Uterus (tissue), 3 donors: ENCODE measurements at regions not wholly inside any gene's neighbourhood (a gene's known extent, or its start where the extent isn't known, plus 50 kb on each side); places are given as distances from the start of the nearest gene placed in this dataset.

Experiments
- DNase-seq, 2 donors: peaks; one replicate each; pipeline ENCODE4 v3.0.0-alpha.2; 2019 to 2020
- H3K27ac ChIP-seq, 2 donors: fragments of 200-600 bp; sonication (generic); 1 replicate in 1 of 2; 2 replicates in 1 of 2; pipeline ENCODE4 v1.5.1; 2016 to 2018
- H3K27me3 ChIP-seq, 2 donors: fragments of 200-600 bp; sonication (generic); one replicate each; pipeline ENCODE4 v1.5.1; 2018 to 2019; ENCODE audit warnings: control low read depth in 1 of 2
- H3K36me3 ChIP-seq, 2 donors: fragments of 200-600 bp; sonication (generic); one replicate each; pipeline ENCODE4 v1.5.1; 2019; ENCODE audit warnings: control low read depth in 1 of 2
- H3K4me1 ChIP-seq, 2 donors: fragments of 200-600 bp; sonication (generic); one replicate each; pipeline ENCODE4 v1.5.1; 2018 to 2019; ENCODE audit warnings: control low read depth in 1 of 2
- H3K4me3 ChIP-seq, 2 donors: fragments of 200-600 bp; sonication (generic); 1 replicate in 1 of 2; 2 replicates in 1 of 2; pipeline ENCODE4 v1.5.1; 2018 to 2019; ENCODE audit warnings: mild to moderate bottlenecking in 1 of 2
- H3K9me3 ChIP-seq, 2 donors: fragments of 200-600 bp; sonication (generic); one replicate each; pipeline ENCODE4 v1.5.1; 2019; ENCODE audit warnings: control low read depth in 1 of 2
- POLR2A ChIP-seq, 2 donors: fragments of 450-650 bp; IDR thresholded peaks; one replicate each; pipeline ENCODE4 v1.6.1; 2016; ENCODE audit warnings: antibody characterized with exemption in 2 of 2, mild to moderate bottlenecking in 1 of 2, moderate library complexity in 1 of 2
- intact Hi-C: fragments of 100-400 bp; cut with DNase I; formaldehyde crosslinking; loops from one replicate; pipeline ENCODE4 v1.15.1; 2023; ENCODE audit warnings: low total_unique reads
- TF ChIP-seq, protein P1 (sequence below), 4 experiments: fragments of 200-600 bp in 2 of 4; fragments of 450-650 bp in 2 of 4; sonication (generic) in 2 of 4; IDR thresholded peaks; one replicate each; pipeline ENCODE4 v1.5.1; 2016 to 2019; ENCODE audit warnings: antibody characterized with exemption in 4 of 4, mild to moderate bottlenecking in 2 of 4, moderate library complexity in 1 of 4
- donor health status: DM: yes; HTN: yes; CAD: no.

DNA sequence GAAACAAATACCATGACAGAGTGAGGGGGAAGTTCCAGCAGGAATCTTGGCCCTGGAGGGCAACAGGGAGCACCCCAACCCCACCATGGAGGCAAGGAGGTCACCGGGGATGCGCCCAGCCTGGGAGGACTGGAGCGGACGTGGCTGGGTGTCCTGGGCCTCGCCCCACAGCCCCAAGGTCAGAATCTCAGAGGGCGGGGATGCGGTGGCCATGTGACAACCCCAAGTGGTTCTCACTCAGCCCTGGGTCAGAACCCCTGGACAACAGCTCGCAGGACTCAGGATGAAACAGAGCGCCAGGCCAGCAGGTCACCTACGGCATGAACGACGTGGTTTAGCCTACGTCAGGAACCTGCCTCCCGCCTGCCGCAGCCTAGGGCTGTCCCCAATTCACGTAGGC lies 64.0 kb upstream of the ZNF354A start:
- TF ChIP-seq, protein P1, sequence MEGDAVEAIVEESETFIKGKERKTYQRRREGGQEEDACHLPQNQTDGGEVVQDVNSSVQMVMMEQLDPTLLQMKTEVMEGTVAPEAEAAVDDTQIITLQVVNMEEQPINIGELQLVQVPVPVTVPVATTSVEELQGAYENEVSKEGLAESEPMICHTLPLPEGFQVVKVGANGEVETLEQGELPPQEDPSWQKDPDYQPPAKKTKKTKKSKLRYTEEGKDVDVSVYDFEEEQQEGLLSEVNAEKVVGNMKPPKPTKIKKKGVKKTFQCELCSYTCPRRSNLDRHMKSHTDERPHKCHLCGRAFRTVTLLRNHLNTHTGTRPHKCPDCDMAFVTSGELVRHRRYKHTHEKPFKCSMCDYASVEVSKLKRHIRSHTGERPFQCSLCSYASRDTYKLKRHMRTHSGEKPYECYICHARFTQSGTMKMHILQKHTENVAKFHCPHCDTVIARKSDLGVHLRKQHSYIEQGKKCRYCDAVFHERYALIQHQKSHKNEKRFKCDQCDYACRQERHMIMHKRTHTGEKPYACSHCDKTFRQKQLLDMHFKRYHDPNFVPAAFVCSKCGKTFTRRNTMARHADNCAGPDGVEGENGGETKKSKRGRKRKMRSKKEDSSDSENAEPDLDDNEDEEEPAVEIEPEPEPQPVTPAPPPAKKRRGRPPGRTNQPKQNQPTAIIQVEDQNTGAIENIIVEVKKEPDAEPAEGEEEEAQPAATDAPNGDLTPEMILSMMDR (IDR thresholded peaks at IDR 0.05), result no peak
- no peak for TF ChIP-seq POLR2A (IDR thresholded peaks at IDR 0.05)
- Histone ChIP-seq H3K9me3 (no peaks in the 10 kb centered on the region), H3K4me1 (no peaks in the 10 kb centered on the region), H3K4me3 (no peak overlapping the region), H3K27ac (no peak overlapping the region), H3K27me3 (no peaks in the 10 kb centered on the region), H3K36me3 (no peaks in the 10 kb centered on the region)
- intact Hi-C loops, result no loop called here
- no peak for DNase-seq

DNA sequence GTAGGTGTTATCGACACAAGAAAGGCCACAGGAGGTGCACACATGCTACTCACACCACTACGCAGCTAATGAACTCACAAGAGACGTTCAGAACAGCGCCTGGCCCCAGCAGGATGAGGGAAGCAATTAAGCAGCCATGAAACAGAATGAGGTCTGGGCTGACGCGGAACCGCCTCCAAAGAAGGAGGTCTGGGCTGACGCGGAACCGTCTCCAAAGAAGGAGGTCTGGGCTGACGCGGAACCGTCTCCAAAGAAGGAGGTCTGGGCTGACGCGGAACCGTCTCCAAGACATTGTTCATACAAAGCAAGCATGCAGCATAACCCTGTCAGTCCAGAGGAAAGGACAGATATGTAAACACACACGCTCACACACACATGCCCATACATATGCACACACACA lies 63.2 kb upstream of the ZNF354A start:
- no peak for DNase-seq
- H3K9me3 ChIP-seq, result no peaks in the 10 kb centered on the region
- TF ChIP-seq, protein P1 (IDR thresholded peaks at IDR 0.05), result no peak
- no peak for TF ChIP-seq POLR2A (IDR thresholded peaks at IDR 0.05)
- H3K4me3 ChIP-seq, result no peak overlapping the region
- no peaks in the 10 kb centered on the region for H3K4me1 ChIP-seq
- no peaks in the 10 kb centered on the region for H3K36me3 ChIP-seq
- intact Hi-C loops, result no loop called here
- no peak overlapping the region for H3K27ac ChIP-seq
- H3K27me3 ChIP-seq, result no peaks in the 10 kb centered on the region

DNA sequence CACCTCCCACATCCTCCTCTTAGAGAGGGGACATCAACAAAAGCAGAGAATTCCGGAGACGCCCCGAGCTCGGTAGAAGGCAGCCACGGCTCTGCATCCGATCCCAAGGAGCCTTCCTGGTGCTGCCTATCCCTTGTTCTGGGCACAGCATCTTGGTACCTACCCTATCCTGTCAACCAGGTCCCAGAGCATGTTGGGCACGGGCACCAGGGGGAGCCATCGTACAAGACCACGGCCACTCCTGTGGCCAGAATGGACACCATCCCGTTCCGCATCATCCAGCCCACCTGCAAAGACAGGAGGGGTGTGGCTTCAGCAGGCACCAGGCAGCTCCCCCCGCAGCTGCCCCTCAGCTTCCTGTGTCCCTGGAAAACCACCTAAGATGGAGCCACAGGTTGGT lies 62.7 kb upstream of the ZNF354A start:
- intact Hi-C loops, result no loop called here
- Histone ChIP-seq H3K27ac (no peak overlapping the region), H3K4me3 (no peak overlapping the region), H3K36me3 (no peaks in the 10 kb centered on the region), H3K9me3 (no peaks in the 10 kb centered on the region), H3K27me3 (no peaks in the 10 kb centered on the region), H3K4me1 (no peaks in the 10 kb centered on the region)
- TF ChIP-seq POLR2A (IDR thresholded peaks at IDR 0.05), result no peak
- TF ChIP-seq, protein P1 (IDR thresholded peaks at IDR 0.05), result peak in 2 of 4 experiments; percentile 7 to 25
- DNase-seq, result no peak

DNA sequence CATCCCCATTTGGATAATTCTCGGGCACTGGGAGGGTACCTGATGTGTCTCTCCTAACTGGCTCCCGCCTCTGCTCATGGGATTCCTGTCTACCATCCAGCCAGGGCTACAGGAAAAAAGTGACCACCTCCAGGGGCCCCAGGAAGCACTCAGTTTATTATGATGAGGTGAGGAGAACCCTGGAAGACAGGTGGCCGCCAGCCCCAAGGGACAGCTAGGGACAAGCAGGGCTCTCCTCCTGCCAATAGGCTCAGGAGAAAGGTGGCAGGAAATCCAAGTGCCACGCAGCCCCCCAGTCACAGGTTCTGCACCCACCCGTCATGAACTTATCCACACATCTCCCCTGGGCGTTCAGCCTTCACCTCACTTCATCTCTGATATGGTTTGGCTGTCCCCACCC lies 61.5 kb upstream of the ZNF354A start:
- H3K36me3 ChIP-seq, result no peaks in the 10 kb centered on the region
- DNase-seq, result no peak
- no peaks in the 10 kb centered on the region for H3K4me1 ChIP-seq
- no peaks in the 10 kb centered on the region for H3K9me3 ChIP-seq
- no peaks in the 10 kb centered on the region for H3K27me3 ChIP-seq
- no peak overlapping the region for H3K4me3 ChIP-seq
- intact Hi-C loops, result no loop called here
- no peak overlapping the region for H3K27ac ChIP-seq
- TF ChIP-seq POLR2A (IDR thresholded peaks at IDR 0.05), result no peak
- TF ChIP-seq, protein P1 (IDR thresholded peaks at IDR 0.05), result no peak

DNA sequence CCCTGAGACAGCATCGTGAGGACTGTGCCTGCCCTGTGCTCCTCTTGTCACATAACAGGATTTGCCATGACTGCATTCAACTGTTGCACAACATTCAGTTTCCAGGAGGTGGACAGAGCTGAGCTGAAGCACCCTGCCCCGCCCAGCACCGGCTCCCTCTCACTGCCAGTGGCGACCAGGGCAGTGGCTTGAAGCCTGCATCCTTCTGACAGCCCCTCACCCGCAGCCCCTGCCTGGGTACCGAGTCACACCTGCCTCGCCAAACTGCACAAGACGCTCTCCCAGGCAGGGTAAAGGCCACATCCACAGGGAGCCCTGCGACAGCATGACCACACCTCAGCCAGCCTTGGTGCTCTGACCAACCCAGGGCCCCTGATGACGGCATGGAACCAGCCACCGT lies 59.9 kb upstream of the ZNF354A start:
- TF ChIP-seq POLR2A (IDR thresholded peaks at IDR 0.05), result no peak
- TF ChIP-seq, protein P1 (IDR thresholded peaks at IDR 0.05), result no peak
- Histone ChIP-seq H3K27ac (no peak overlapping the region), H3K36me3 (no peaks in the 10 kb centered on the region), H3K4me3 (no peak overlapping the region), H3K27me3 (no peaks in the 10 kb centered on the region), H3K9me3 (no peaks in the 10 kb centered on the region), H3K4me1 (no peaks in the 10 kb centered on the region)
- intact Hi-C loops, result no loop called here
- DNase-seq, result no peak
